NCI-H2196 treated with DMSO at 0.1 percent for 48 hours (cell line): ENCODE measurements at regions not wholly inside any gene's neighbourhood (a gene's known extent, or its start where the extent isn't known, plus 50 kb on each side); places are given as distances from the start of the nearest gene placed in this dataset.
"Not testable (repeated sequence)": the region's sequence is repeated elsewhere in the genome, so short reads cannot be mapped to it uniquely, and the experiment has no call there.

ENCODE experiments used
- DNase-seq: peaks from one replicate; lab custom pipeline; 2025; ENCODE audit not compliant: unreplicated experiment; lab: John Stamatoyannopoulos, UW

- no peak for DNase-seq
Measured at GRCh38 chr12:124129132-124129531, 156.1 kb downstream of the ZNF664 start.

GRCh38 chr12:124130691-124131591 lies 157.9 kb downstream of the ZNF664 start:
- DNase-seq = peak; percentile 10

- no peak for DNase-seq
Measured at GRCh38 chr12:124131659-124132058, 158.6 kb downstream of the ZNF664 start.

GRCh38 chr12:124132530-124132929 lies 159.5 kb downstream of the ZNF664 start:
- no peak for DNase-seq

- no peak for DNase-seq
Measured at GRCh38 chr12:124136796-124137195, 158.1 kb upstream of the RFLNA start.

- no peak for DNase-seq
Measured at GRCh38 chr12:124140944-124141486, 153.9 kb upstream of the RFLNA start.

GRCh38 chr12:124141611-124142010 lies 153.3 kb upstream of the RFLNA start:
- DNase-seq = not testable (repeated sequence)

- no peak for DNase-seq
Measured at GRCh38 chr12:124142395-124143035, 152.4 kb upstream of the RFLNA start.

- DNase-seq = no peak
Measured at GRCh38 chr12:124143726-124144125, 151.2 kb upstream of the RFLNA start.

- DNase-seq = no peak
Measured at GRCh38 chr12:124144531-124145194, 150.2 kb upstream of the RFLNA start.

- DNase-seq = no peak
Measured at GRCh38 chr12:124147027-124147426, 147.9 kb upstream of the RFLNA start.

- no peak for DNase-seq
Measured at GRCh38 chr12:124147575-124147974, 147.3 kb upstream of the RFLNA start.

- no peak for DNase-seq
Measured at GRCh38 chr12:124148481-124149273, 146.2 kb upstream of the RFLNA start.

GRCh38 chr12:124149287-124149686 lies 145.6 kb upstream of the RFLNA start:
- no peak for DNase-seq

GRCh38 chr12:124150168-124150567 lies 144.7 kb upstream of the RFLNA start:
- no peak for DNase-seq

GRCh38 chr12:124151583-124151982 lies 143.3 kb upstream of the RFLNA start:
- DNase-seq = no peak

GRCh38 chr12:124152731-124153130 lies 142.2 kb upstream of the RFLNA start:
- DNase-seq = no peak

- DNase-seq = no peak
Measured at GRCh38 chr12:124153392-124153791, 141.5 kb upstream of the RFLNA start.

GRCh38 chr12:124157406-124157805 lies 137.5 kb upstream of the RFLNA start:
- DNase-seq = no peak

- no peak for DNase-seq
Measured at GRCh38 chr12:124159655-124160054, 135.2 kb upstream of the RFLNA start.
